Brain microvascular endothelial cell (primary cell): ENCODE measurements at regions not wholly inside any gene's neighbourhood (a gene's known extent, or its start where the extent isn't known, plus 50 kb on each side); places are given as distances from the start of the nearest gene placed in this dataset.
A peak's percentile ranks its signal among the peaks of the same experiment; 100 is the strongest.

Experiments
- DNase-seq: peaks from one replicate; pipeline ENCODE4 v3.0.0-alpha.2; 2020
- H3K27ac ChIP-seq: fragments of 250-450 bp; sonication (Bioruptor Pico); 2 replicates; pipeline ENCODE4 v1.5.1; 2020; ENCODE audit warnings: mild to moderate bottlenecking, moderate library complexity
- H3K27me3 ChIP-seq: fragments of 250-450 bp; sonication (Bioruptor Pico); replicated peaks from 2 replicates; pipeline ENCODE4 v1.5.1; 2020; ENCODE audit warnings: mild to moderate bottlenecking
- H3K36me3 ChIP-seq: fragments of 250-450 bp; sonication (Bioruptor Pico); replicated peaks from 2 replicates; pipeline ENCODE4 v1.5.1; 2020; ENCODE audit warnings: mild to moderate bottlenecking
- H3K4me3 ChIP-seq: 2 replicates; pipeline ENCODE4 v1.5.1; 2011; ENCODE audit warnings: low read depth, mild to moderate bottlenecking, control low read depth, low read length, moderate library complexity
- in situ Hi-C: cut with HindIII; loops from 2 replicates; pipeline ENCODE4 v1.10.0; 2017; ENCODE audit warnings: low sequenced_read_pairs, low pct_ligation_motif_present
- TF ChIP-seq, protein P1 (sequence below): IDR thresholded peaks from 2 replicates; pipeline ENCODE4 v1.5.1; 2011; ENCODE audit warnings: low read depth, mild to moderate bottlenecking, moderate library complexity, low read length, control low read depth, inconsistent platforms; ENCODE audit errors: missing control alignments

DNA sequence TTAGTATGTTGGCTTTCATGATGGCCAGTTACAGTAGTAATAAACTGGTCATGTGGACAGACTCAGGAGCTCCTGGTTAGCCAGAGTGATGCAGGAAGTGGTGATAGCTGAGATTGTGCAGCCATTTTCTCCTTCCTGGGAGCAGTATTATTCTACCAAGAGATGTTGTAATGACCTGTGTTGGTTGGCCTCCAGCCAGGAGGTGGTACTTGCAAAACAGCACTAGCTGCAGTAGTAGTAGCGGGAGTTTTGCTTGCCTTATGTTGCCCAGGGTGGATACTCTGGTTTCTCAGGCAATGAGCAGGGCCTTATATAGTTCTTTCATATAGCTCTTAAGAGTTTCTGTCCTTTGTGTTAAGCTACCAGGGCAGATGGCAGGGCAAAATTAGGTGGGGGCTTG, 998.8 kb downstream of the GLUD2 start:
- no peak overlapping the region for H3K27ac ChIP-seq
- H3K36me3 ChIP-seq: no peaks in the 10 kb centered on the region
- no peak overlapping the region for H3K4me3 ChIP-seq
- TF ChIP-seq, protein P1, sequence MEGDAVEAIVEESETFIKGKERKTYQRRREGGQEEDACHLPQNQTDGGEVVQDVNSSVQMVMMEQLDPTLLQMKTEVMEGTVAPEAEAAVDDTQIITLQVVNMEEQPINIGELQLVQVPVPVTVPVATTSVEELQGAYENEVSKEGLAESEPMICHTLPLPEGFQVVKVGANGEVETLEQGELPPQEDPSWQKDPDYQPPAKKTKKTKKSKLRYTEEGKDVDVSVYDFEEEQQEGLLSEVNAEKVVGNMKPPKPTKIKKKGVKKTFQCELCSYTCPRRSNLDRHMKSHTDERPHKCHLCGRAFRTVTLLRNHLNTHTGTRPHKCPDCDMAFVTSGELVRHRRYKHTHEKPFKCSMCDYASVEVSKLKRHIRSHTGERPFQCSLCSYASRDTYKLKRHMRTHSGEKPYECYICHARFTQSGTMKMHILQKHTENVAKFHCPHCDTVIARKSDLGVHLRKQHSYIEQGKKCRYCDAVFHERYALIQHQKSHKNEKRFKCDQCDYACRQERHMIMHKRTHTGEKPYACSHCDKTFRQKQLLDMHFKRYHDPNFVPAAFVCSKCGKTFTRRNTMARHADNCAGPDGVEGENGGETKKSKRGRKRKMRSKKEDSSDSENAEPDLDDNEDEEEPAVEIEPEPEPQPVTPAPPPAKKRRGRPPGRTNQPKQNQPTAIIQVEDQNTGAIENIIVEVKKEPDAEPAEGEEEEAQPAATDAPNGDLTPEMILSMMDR: no peak
- H3K27me3 ChIP-seq: no peaks in the 10 kb centered on the region
- in situ Hi-C loops: no loop called here
- DNase-seq: no peak

DNA sequence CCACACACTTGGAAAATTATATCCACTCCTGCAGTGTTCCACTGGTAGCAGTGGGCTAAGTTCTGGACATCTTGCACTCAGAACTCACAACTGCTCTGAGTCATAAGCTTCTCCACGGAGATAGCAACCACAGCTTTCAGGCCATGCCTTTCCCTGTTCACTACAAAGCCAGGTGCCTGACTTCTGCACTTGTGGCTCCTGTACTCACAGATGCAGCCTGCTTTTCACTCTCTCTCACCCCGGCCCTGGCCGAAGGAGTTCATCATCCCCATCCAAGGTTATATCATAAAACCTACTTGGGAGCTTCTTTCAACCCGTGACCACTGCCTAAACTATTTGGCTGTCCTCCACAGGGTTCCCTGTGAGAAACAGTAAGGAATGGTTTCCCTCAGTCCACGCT, 999.4 kb downstream of the GLUD2 start:
- H3K36me3 ChIP-seq: no peaks in the 10 kb centered on the region
- no peak overlapping the region for H3K27ac ChIP-seq
- H3K27me3 ChIP-seq: no peaks in the 10 kb centered on the region
- DNase-seq: peak; percentile 11
- in situ Hi-C loops: no loop called here
- TF ChIP-seq, protein P1: no peak
- no peak overlapping the region for H3K4me3 ChIP-seq

DNA sequence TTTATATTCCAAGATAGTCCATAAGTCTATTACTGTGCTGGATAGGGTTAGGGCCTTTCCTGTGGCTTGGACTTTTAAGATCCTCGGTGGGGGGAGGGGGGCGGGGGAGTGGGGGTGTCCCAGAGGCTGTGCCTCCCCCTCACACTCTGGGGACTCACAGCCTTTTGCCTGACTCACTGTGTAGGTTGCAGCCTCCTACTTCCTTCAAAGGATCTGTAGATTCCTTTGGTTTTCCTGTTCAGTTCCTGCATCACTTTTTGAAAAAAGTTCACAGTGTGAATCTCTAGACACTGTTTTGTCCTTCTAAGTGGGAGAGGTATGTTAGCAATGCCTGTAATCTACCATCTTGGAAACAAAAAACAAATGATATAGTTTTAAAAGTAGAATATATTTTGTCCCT, 999.9 kb downstream of the GLUD2 start:
- TF ChIP-seq, protein P1: no peak
- no peak overlapping the region for H3K4me3 ChIP-seq
- H3K27ac ChIP-seq: no peak overlapping the region
- no peaks in the 10 kb centered on the region for H3K36me3 ChIP-seq
- no peaks in the 10 kb centered on the region for H3K27me3 ChIP-seq
- in situ Hi-C loops: no loop called here
- peak; percentile 5 for DNase-seq

DNA sequence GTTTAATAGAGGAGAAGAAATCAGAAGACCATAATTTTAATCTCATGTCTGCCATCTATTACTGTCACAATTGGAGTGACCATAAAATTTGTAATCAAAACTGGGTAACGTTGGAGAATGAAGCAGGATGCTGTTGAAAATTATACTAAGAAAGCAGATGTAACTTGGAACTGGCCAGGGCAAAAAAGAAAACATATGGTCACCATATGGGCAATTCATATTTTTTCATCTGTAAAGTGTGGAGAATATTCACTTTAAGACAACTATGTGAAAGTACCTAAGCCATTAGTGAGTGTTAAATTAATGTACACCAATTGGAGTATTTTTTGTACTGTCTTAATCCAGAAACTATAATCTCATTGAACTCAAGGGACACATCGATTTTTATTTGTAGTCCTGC, 1008.0 kb downstream of the GLUD2 start:
- Histone ChIP-seq H3K36me3 (no peaks in the 10 kb centered on the region), H3K27me3 (no peaks in the 10 kb centered on the region), H3K4me3 (no peak overlapping the region), H3K27ac (no peak overlapping the region)
- no peak for DNase-seq
- in situ Hi-C loops: no loop called here
- TF ChIP-seq, protein P1: no peak

DNA sequence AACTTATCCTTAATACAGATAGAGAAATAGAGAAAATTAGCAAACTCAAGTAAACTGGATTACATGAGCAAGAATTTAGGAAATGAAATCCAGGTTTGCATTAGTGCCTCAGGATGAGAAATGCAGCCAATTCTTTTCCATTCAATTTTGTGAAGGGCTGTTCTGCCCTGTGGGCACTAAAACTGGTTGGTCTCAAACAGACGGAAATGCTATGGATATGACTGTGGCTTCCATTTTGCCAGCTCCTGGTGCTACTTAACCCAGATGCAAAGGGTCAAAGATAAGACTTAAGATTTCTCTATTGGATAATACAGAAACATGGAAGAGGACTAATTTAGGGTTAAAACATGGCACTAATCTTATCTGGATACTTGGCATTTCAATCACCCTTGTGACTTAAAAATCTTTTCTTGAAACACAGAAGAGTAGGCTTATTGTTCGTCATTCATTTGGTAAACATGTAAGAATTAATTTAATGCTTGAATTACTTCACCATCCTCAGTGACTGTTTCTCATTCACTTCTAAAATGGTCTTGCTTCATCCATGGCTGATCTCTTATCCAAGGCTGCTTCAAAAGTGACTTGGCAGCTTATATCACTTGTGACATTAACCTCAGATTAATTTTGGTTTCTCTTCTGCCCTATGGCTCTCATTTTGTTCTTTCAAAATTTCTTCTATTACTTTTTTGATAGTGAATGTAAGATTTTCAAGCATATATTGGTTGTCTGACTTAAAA, 1008.7 kb downstream of the GLUD2 start:
- Histone ChIP-seq H3K27ac (no peak overlapping the region), H3K4me3 (no peak overlapping the region), H3K36me3 (no peaks in the 10 kb centered on the region), H3K27me3 (no peaks in the 10 kb centered on the region)
- TF ChIP-seq, protein P1: no peak
- DNase-seq: no peak
- in situ Hi-C loops: no loop called here

DNA sequence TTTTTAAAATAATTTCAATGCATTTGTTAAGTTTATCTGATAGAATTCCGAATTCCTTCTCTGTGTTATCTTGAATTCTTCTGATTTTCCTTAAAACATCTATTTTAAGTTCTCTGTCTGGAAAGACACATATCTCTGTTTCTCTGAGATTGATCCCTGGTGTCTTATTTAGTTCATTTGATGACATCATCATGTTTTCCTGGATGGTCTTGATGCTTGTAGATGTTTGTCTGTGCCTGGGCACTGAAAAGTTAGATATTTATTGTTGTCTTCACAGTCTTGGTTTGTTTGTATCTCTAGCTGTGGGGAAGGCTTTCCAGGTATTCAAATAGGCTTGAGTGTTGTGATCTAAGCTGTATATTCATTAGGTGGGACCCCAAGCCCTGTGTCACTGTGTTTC, 1028.8 kb downstream of the GLUD2 start:
- in situ Hi-C loops: no loop called here
- Histone ChIP-seq H3K27ac (no peak overlapping the region), H3K36me3 (no peaks in the 10 kb centered on the region), H3K4me3 (no peak overlapping the region), H3K27me3 (no peaks in the 10 kb centered on the region)
- no peak for DNase-seq
- TF ChIP-seq, protein P1: no peak
